Nephron progenitor cell (in vitro differentiated cells): ENCODE measurements at regions not wholly inside any gene's neighbourhood (a gene's known extent, or its start where the extent isn't known, plus 50 kb on each side); places are given as distances from the start of the nearest gene placed in this dataset.
"Not testable (repeated sequence)": the region's sequence is repeated elsewhere in the genome, so short reads cannot be mapped to it uniquely, and the experiment has no call there.

Experiments used
- DNase-seq: peaks from one replicate; pipeline ENCODE4 v3.0.0; 2021
- H3K27ac Mint-ChIP-seq: 2 replicates; pipeline ENCODE4 v1.8.0; 2021; ENCODE audit warnings: mild to moderate bottlenecking, moderate library complexity, mixed read lengths
- H3K27me3 Mint-ChIP-seq: 2 replicates; pipeline ENCODE4 v1.8.0; 2021; ENCODE audit warnings: mild to moderate bottlenecking, low read depth, mixed read lengths; ENCODE audit not compliant: poor library complexity
- H3K36me3 Mint-ChIP-seq: 2 replicates; pipeline ENCODE4 v1.8.0; 2021; ENCODE audit warnings: low read depth, mixed read lengths
- H3K4me1 Mint-ChIP-seq: 2 replicates; pipeline ENCODE4 v1.8.0; 2021; ENCODE audit warnings: mixed read lengths
- H3K4me3 Mint-ChIP-seq: 2 replicates; pipeline ENCODE4 v1.8.0; 2021; ENCODE audit warnings: mild to moderate bottlenecking, moderate library complexity, mixed read lengths
- H3K9me3 Mint-ChIP-seq: 2 replicates; pipeline ENCODE4 v1.8.0; 2021; ENCODE audit warnings: mild to moderate bottlenecking, moderate library complexity, mixed read lengths
- CTCF ChIP-seq: fragments of 200-600 bp; sonication (generic); IDR thresholded peaks from 2 replicates; pipeline ENCODE4 v1.5.0; 2021; ENCODE audit warnings: antibody characterized with exemption

GRCh38 chr2:139686205-139686604 lies 906.0 kb upstream of the NXPH2 start:
- TF ChIP-seq CTCF = no peak
- H3K4me3 Mint-ChIP-seq = no peak overlapping the region
- H3K36me3 Mint-ChIP-seq = no peaks in the 10 kb centered on the region
- peaks cover 19% of the 10 kb centered on the region for H3K4me1 Mint-ChIP-seq
- no peak overlapping the region for H3K27ac Mint-ChIP-seq
- no peak for DNase-seq
- no peaks in the 10 kb centered on the region for H3K27me3 Mint-ChIP-seq
- H3K9me3 Mint-ChIP-seq = no peaks in the 10 kb centered on the region

DNA sequence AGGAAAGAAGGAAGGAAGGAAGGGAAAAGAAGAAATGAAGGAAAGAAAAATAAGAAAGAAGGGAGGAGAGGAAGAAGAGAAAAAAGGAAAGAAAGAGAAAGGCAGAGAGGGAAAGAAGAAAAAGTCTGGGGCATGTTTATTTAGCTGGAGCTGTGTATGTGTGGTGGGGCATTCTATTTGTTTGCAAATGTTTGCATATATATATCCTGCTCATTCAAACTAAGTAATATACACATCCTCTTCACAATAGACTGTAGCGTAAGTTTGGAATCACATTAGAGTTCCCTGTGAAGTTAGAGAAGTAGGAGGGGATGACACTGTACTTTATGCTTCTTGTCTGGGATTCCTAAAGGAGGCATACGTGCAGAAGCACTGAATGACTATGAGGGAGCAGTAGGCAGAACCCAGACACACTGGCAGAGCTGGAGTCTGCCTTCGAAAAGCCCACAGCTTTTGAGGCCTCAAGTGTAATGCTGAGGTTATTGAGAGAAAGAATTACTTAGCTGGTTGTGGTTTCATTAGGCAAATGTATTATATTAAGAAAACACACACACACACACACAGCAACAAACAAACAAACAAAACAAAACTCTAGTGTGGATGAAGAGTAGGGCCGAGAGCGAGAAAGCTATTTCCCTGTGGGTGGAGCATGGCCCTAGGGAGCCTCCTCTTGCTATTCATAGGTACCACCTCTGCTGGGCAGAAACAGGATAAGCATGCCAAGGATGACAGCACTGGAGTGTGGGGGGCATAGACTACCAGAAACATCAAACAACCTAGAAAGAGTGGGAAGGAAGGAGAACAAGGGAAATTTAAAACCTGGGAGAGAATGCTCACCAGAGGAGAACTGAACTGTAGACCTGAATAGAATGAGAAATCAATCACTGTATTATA lies 905.1 kb upstream of the NXPH2 start:
- DNase-seq = no peak
- H3K27ac Mint-ChIP-seq = no peak overlapping the region
- no peaks in the 10 kb centered on the region for H3K27me3 Mint-ChIP-seq
- H3K36me3 Mint-ChIP-seq = no peaks in the 10 kb centered on the region
- H3K9me3 Mint-ChIP-seq = no peaks in the 10 kb centered on the region
- H3K4me3 Mint-ChIP-seq = no peak overlapping the region
- TF ChIP-seq CTCF = no peak
- peaks cover 19% of the 10 kb centered on the region for H3K4me1 Mint-ChIP-seq

DNA sequence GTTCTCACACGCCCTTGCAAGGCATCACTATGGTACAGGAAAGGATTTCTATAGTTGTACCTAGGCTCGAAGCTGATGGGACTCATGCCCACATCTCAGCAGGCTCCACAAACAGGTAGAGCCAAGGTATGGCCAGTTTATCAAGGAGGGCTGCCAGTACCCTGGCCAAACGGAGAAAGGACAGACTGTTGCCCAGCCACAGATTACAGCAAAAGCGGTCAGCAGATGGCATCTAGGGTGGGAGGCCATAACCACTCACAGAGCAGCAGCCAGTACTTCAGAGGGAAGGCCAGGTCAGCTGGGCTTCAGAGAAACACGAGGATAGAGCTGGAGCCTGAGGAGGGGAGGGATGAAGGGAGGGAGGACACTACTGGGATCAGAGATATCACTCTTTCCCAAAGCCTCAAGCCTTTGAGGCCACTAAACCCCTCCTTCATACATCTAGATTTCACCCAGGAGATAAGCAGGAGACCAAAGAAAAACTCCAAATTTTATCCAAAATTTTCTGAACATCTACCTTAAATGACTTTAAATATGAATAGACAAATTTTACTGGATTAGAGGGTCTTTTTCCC lies 904.2 kb upstream of the NXPH2 start:
- DNase-seq = no peak
- Mint-ChIP-seq H3K27ac (no peak overlapping the region), H3K36me3 (no peaks in the 10 kb centered on the region), H3K9me3 (no peaks in the 10 kb centered on the region), H3K4me1 (peaks cover 19% of the 10 kb centered on the region), H3K27me3 (no peaks in the 10 kb centered on the region), H3K4me3 (no peak overlapping the region)
- no peak for TF ChIP-seq CTCF

GRCh38 chr2:139674577-139674976 lies 894.4 kb upstream of the NXPH2 start:
- H3K4me1 Mint-ChIP-seq = peaks cover 21% of the 10 kb centered on the region
- H3K27ac Mint-ChIP-seq = no peak overlapping the region
- no peaks in the 10 kb centered on the region for H3K36me3 Mint-ChIP-seq
- H3K27me3 Mint-ChIP-seq = no peaks in the 10 kb centered on the region
- no peak overlapping the region for H3K4me3 Mint-ChIP-seq
- H3K9me3 Mint-ChIP-seq = peaks cover 3% of the 10 kb centered on the region
- no peak for DNase-seq
- TF ChIP-seq CTCF = no peak

DNA sequence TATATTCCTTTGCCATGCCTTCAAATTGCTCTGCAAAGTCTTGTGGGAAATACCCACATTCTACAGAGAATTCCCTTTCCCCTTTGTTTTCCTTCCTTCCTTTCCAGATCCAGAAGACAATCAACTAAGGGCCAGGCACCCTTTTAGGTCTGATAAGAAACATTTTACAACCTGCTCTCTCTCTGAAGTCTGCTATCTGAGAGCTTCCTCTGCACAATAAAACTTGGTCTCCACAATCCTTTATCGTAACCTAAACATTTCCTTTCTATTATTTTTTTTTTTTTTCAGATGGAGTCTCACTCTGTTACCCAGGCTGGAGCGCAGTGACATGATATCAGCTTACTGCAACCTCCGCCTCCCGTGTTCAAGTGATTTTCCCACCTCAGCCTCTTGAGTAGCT lies 893.3 kb upstream of the NXPH2 start:
- H3K36me3 Mint-ChIP-seq, H3K27me3 Mint-ChIP-seq, H3K27ac Mint-ChIP-seq, H3K9me3 Mint-ChIP-seq, DNase-seq, H3K4me3 Mint-ChIP-seq: not testable (repeated sequence)
- H3K4me1 Mint-ChIP-seq = peaks cover 21% of the 10 kb centered on the region

DNA sequence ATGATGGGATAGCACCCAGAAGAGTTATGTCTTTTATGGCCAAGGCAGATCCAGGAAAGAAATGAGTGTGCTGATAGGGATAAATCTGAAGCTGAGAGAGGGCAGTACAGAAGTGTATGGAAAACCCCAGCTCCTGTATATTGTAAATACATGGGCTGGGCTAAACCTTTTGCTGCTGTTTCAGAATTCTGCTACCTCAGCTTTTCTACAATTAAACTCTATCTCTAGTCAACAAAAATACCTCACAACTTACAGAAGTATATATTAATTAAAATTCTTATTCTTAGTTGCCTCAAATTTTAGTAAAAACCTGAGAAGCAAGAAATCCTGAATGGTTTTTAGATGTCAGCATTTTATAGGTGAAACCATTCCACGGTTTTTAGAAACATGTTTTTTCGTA lies 889.5 kb upstream of the NXPH2 start:
- no peaks in the 10 kb centered on the region for H3K36me3 Mint-ChIP-seq
- peaks cover 4% of the 10 kb centered on the region for H3K9me3 Mint-ChIP-seq
- no peak for DNase-seq
- H3K27ac Mint-ChIP-seq = no peak overlapping the region
- H3K4me1 Mint-ChIP-seq = peaks cover 21% of the 10 kb centered on the region
- no peak for TF ChIP-seq CTCF
- no peak overlapping the region for H3K4me3 Mint-ChIP-seq
- no peaks in the 10 kb centered on the region for H3K27me3 Mint-ChIP-seq
